ENCODE measurements at regions not wholly inside any gene's neighbourhood (a gene's known extent, or its start where the extent isn't known, plus 50 kb on each side); places are given as distances from the start of the nearest gene placed in this dataset.

DNA sequence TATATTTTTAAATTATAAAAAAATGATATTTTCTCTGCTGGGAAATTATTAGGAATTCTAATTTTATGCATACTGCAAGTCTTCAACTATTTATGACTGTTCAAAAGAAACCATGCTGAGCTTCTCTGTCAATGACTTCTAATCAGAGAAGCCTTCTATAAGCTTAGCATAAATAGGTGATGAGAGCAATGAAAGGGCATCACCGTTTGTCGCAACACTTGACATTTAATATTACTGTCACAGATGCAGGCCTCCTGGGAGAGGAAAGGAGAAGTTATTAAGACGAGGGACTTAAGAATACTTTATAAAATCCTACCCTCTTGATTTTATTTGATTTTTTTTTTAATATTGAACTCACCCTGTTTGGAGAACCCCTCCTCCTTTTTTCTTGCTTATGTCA lies 69.8 kb downstream of the CAPZA3 start:
- no peak for DNase-seq (ENCODE audit: low spot score)

GRCh38 chr12:18808221-18808620 lies 70.3 kb downstream of the CAPZA3 start:
- no peak overlapping the region for H3K4me3 ChIP-seq
- H3K36me3 ChIP-seq, result no peaks in the 10 kb centered on the region
- H3K9me3 ChIP-seq, result no peaks in the 10 kb centered on the region
- no peak overlapping the region for H3K27ac ChIP-seq
- peaks cover 0 to 17% of the 10 kb centered on the region in 2 donors for H3K4me1 ChIP-seq
- TF ChIP-seq, protein P1, sequence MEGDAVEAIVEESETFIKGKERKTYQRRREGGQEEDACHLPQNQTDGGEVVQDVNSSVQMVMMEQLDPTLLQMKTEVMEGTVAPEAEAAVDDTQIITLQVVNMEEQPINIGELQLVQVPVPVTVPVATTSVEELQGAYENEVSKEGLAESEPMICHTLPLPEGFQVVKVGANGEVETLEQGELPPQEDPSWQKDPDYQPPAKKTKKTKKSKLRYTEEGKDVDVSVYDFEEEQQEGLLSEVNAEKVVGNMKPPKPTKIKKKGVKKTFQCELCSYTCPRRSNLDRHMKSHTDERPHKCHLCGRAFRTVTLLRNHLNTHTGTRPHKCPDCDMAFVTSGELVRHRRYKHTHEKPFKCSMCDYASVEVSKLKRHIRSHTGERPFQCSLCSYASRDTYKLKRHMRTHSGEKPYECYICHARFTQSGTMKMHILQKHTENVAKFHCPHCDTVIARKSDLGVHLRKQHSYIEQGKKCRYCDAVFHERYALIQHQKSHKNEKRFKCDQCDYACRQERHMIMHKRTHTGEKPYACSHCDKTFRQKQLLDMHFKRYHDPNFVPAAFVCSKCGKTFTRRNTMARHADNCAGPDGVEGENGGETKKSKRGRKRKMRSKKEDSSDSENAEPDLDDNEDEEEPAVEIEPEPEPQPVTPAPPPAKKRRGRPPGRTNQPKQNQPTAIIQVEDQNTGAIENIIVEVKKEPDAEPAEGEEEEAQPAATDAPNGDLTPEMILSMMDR (IDR thresholded peaks at IDR 0.05), result no peak
- no peaks in the 10 kb centered on the region for H3K27me3 ChIP-seq
- DNase-seq (ENCODE audit: low spot score), result no peak

More for the DNA sequence above, 69.8 kb downstream of the CAPZA3 start:
- Histone ChIP-seq H3K4me3 (no peak overlapping the region), H3K9me3 (no peaks in the 10 kb centered on the region), H3K27ac (no peak overlapping the region), H3K27me3 (no peaks in the 10 kb centered on the region), H3K4me1 (peaks cover 0 to 17% of the 10 kb centered on the region in 2 donors), H3K36me3 (no peaks in the 10 kb centered on the region)
- TF ChIP-seq, protein P1 (IDR thresholded peaks at IDR 0.05), result no peak

DNA sequence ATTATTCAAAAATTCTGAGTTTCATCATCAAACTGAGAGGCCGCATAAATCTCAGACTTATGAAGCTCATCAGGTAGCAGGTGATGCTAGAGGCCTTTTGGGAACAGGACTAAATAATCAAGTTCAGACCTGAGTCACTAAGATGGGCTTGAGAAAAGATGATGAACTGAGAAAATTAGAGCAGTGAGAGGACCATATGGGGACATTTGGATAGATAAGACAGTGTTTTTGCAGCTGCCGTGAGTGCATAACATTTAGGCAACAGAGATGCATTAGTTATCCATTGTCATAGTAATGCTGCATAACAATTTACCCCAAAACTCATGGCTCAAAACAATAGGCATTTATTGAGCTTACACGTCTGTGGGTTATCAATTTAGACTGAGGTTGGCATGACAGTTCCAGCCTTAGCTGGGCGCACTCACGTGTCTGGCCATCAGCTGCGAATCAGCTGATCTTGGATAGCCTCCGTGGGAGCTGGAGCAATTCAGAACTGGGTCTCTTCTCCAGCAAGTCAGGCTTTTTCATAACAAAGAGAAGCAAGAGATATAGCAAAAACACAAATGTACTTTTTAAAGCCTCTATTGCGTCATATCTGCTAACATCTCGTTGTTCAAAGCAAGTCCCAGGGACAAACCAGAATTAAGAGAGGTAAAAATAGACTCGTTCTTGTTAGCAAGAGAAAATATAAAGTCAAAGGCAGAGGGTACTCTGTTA lies 72.8 kb downstream of the CAPZA3 start:
- Histone ChIP-seq H3K27me3 (no peaks in the 10 kb centered on the region), H3K4me1 (peaks cover 0 to 22% of the 10 kb centered on the region in 2 donors), H3K36me3 (no peaks in the 10 kb centered on the region), H3K27ac (peak overlapping the region in 1 of 2 donors; percentile 46), H3K4me3 (no peak overlapping the region), H3K9me3 (no peaks in the 10 kb centered on the region)
- DNase-seq (ENCODE audit: low spot score), result no peak
- TF ChIP-seq, protein P1 (IDR thresholded peaks at IDR 0.05), result no peak

DNA sequence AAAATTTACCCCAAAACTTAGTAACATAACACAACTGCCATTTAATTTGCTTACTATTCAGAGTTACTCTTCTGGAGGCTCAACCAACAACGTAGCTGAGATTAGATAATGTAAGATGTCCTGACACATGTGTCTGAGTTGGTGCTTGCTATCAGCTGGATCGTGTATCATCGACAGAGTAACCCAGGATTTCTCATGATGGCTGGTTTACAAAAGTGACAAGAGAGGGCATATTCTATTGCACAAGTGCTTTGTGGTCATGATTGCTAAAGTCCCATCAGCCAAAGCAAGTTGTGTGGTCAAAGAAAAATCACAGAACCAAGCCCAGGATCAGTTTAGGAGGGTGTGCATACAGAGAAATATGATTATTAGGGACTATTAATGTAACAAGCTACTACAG lies 73.4 kb downstream of the CAPZA3 start:
- Histone ChIP-seq H3K4me3 (no peak overlapping the region), H3K27me3 (no peaks in the 10 kb centered on the region), H3K27ac (peak overlapping the region in 1 of 2 donors; percentile 46), H3K4me1 (peaks cover 0 to 19% of the 10 kb centered on the region in 2 donors), H3K9me3 (no peaks in the 10 kb centered on the region), H3K36me3 (no peaks in the 10 kb centered on the region)
- no peak for DNase-seq (ENCODE audit: low spot score)
- TF ChIP-seq, protein P1 (IDR thresholded peaks at IDR 0.05), result no peak

- H3K4me1 ChIP-seq, result peaks cover 0 to 19% of the 10 kb centered on the region in 2 donors
- TF ChIP-seq, protein P1 (IDR thresholded peaks at IDR 0.05), result no peak
Observed at GRCh38 chr12:18813753-18814152, 75.8 kb downstream of the CAPZA3 start.

More at GRCh38 chr12:18813753-18814152, 75.8 kb downstream of the CAPZA3 start:
- H3K27me3 ChIP-seq, result no peaks in the 10 kb centered on the region
- no peak overlapping the region for H3K27ac ChIP-seq
- H3K9me3 ChIP-seq, result no peaks in the 10 kb centered on the region
- no peak overlapping the region for H3K4me3 ChIP-seq
- DNase-seq (ENCODE audit: low spot score), result no peak
- H3K36me3 ChIP-seq, result no peaks in the 10 kb centered on the region
